PC-9 (cell line): ENCODE measurements at regions not wholly inside any gene's neighbourhood (a gene's known extent, or its start where the extent isn't known, plus 50 kb on each side); places are given as distances from the start of the nearest gene placed in this dataset.

Experiments
- BruUV-seq: library from RNA; stranded (reverse); fragments of 400-500 nt; replicated peaks from 2 replicates; lab custom pipeline; 2021; lab: Mats Ljungman, UMichigan
- CTCF ChIA-PET: fragments of 300-600 bp; sonication (Branson Sonifier 250); formaldehyde crosslinking; loops from one replicate; lab custom pipeline; 2022; ENCODE audit warnings: antibody characterized with exemption; lab: Charles Lee
- POLR2A ChIA-PET: fragments of 300-600 bp; sonication (Branson Sonifier 250); formaldehyde crosslinking; loops from one replicate; lab custom pipeline; 2022; ENCODE audit warnings: antibody characterized with exemption; ENCODE audit not compliant: unreplicated experiment; lab: Charles Lee
- DNase-seq, 2 experiments: peaks; one replicate each; pipeline versions ENCODE4 v3.0.0 to v3.0.0-alpha.2; 2015 to 2022; ENCODE audit warnings: mixed read lengths in 1 of 2
- H2AFZ ChIP-seq: fragments of 200-600 bp; sonication (generic); 2 replicates; pipeline ENCODE4 v1.8.1; 2017; ENCODE audit warnings: antibody characterized with exemption
- H3F3A ChIP-seq: fragments of 200-600 bp; sonication (generic); 2 replicates; pipeline ENCODE4 v1.8.1; 2017; ENCODE audit warnings: antibody characterized with exemption, mild to moderate bottlenecking, low read depth; ENCODE audit not compliant: insufficient read depth
- H3K27ac ChIP-seq: fragments of 200-600 bp; sonication (generic); 2 replicates; pipeline ENCODE4 v1.6.1; 2016; ENCODE audit warnings: mixed run types
- H3K27me3 ChIP-seq: fragments of 200-600 bp; sonication (generic); 2 replicates; pipeline ENCODE4 v1.6.1; 2016; ENCODE audit warnings: low read depth, mixed run types; ENCODE audit not compliant: insufficient read depth
- H3K36me3 ChIP-seq: fragments of 200-600 bp; sonication (generic); 2 replicates; pipeline ENCODE4 v1.6.1; 2016; ENCODE audit warnings: low read depth, mixed run types
- H3K4me1 ChIP-seq: fragments of 200-600 bp; sonication (generic); replicated peaks from 2 replicates; pipeline ENCODE4 v1.6.1; 2016; ENCODE audit warnings: mixed run types; ENCODE audit not compliant: insufficient read depth
- H3K4me2 ChIP-seq: fragments of 200-600 bp; sonication (generic); 2 replicates; pipeline ENCODE4 v1.6.1; 2017; ENCODE audit warnings: mixed run types
- H3K4me3 ChIP-seq: fragments of 200-600 bp; sonication (generic); 2 replicates; pipeline ENCODE4 v1.6.1; 2016; ENCODE audit warnings: mixed run types
- H3K79me2 ChIP-seq: fragments of 200-600 bp; sonication (generic); 2 replicates; pipeline ENCODE4 v1.6.1; 2017; ENCODE audit warnings: low read depth, mixed run types
- H3K9me2 ChIP-seq: fragments of 200-600 bp; sonication (generic); 2 replicates; pipeline ENCODE4 v1.8.1; 2017; ENCODE audit warnings: mild to moderate bottlenecking; ENCODE audit not compliant: insufficient read depth
- H3K9me3 ChIP-seq: fragments of 200-600 bp; sonication (generic); 2 replicates; pipeline ENCODE4 v1.8.1; 2016; ENCODE audit warnings: low read depth; ENCODE audit not compliant: insufficient read depth
- H4K20me1 ChIP-seq: fragments of 200-600 bp; sonication (generic); 2 replicates; pipeline ENCODE4 v1.8.1; 2017; ENCODE audit not compliant: insufficient read depth
- EZH2 ChIP-seq: fragments of 200-600 bp; sonication (generic); IDR thresholded peaks from 2 replicates; pipeline ENCODE4 v1.8.0; 2017; ENCODE audit warnings: antibody characterized with exemption, low read depth
- intact Hi-C: fragments of 100-400 bp; cut with micrococcal nuclease; formaldehyde crosslinking; loops from one replicate; pipeline ENCODE4 v1.10.0; 2022; ENCODE audit not compliant: unreplicated experiment
- TF ChIP-seq, protein P1 (sequence below): fragments of 200-600 bp; sonication (generic); conservative IDR thresholded peaks from 2 replicates; pipeline ENCODE4 v1.6.1; 2017; ENCODE audit warnings: mixed run types, antibody characterized with exemption, mild to moderate bottlenecking, moderate library complexity

DNA sequence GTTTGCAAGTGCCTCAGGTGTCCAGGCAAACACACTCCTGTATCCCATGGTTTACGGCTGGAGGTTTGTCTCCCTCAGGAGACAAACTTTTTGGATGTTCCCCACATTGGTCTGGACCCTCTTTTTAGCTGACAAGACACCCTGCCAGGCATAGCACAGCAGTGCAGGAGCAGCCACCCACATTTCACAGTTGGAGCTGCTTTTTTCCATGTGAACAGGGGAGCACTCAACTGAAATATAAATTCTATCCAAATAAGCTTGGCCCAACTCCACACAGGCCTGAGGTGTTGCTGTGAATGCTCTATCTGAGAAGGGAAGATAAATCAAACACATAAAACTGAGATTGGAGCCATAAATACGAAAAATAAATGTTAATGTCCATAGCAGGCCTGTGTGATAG, 501.3 kb upstream of the IL12A start:
- H3K4me3 ChIP-seq, result no peak overlapping the region
- BruUV-seq, result no TSS peak
- H3F3A ChIP-seq, result no peaks in the 10 kb centered on the region
- no peaks in the 10 kb centered on the region for H3K79me2 ChIP-seq
- H4K20me1 ChIP-seq, result no peaks in the 10 kb centered on the region
- H3K27ac ChIP-seq, result no peak overlapping the region
- no peak overlapping the region for H2AFZ ChIP-seq
- TF ChIP-seq, protein P1, sequence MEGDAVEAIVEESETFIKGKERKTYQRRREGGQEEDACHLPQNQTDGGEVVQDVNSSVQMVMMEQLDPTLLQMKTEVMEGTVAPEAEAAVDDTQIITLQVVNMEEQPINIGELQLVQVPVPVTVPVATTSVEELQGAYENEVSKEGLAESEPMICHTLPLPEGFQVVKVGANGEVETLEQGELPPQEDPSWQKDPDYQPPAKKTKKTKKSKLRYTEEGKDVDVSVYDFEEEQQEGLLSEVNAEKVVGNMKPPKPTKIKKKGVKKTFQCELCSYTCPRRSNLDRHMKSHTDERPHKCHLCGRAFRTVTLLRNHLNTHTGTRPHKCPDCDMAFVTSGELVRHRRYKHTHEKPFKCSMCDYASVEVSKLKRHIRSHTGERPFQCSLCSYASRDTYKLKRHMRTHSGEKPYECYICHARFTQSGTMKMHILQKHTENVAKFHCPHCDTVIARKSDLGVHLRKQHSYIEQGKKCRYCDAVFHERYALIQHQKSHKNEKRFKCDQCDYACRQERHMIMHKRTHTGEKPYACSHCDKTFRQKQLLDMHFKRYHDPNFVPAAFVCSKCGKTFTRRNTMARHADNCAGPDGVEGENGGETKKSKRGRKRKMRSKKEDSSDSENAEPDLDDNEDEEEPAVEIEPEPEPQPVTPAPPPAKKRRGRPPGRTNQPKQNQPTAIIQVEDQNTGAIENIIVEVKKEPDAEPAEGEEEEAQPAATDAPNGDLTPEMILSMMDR, result no peak
- TF ChIP-seq EZH2, result no peak
- no peaks in the 10 kb centered on the region for H3K4me1 ChIP-seq
- POLR2A ChIA-PET, result no interaction called here
- H3K27me3 ChIP-seq, result no peaks in the 10 kb centered on the region
- H3K4me2 ChIP-seq, result no peak overlapping the region
- H3K36me3 ChIP-seq, result no peaks in the 10 kb centered on the region
- H3K9me2 ChIP-seq, result no peaks in the 10 kb centered on the region
- CTCF ChIA-PET, result no interaction called here
- H3K9me3 ChIP-seq, result peaks cover 10% of the 10 kb centered on the region; the same call in 1 of the 2 replicates
- no peak for DNase-seq
- intact Hi-C loops, result loop anchor here (10.0 kb wide), 1 partner anchor 223 kb away; no protein-coding TSS in a partner anchor

DNA sequence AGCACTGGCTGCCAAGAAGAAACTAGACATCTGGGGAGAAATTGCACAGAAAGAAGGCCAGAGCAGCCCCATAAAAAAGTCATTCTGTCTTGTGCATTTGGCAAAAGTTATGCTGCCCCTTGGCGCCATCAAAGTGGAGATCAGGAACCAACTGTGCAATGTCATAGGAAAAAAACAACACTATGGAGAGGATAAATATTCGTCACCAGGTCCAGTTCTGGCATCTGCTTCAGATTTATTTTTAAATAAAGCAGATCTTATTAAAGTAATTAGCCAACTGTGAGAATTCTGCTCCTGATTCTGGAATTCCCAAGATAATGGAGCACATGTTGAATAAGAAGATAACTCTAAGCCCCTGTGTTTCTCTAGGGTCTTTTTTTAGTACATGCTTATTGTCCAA, 500.0 kb upstream of the IL12A start:
- Histone ChIP-seq H4K20me1 (no peaks in the 10 kb centered on the region), H3K27ac (no peak overlapping the region), H3K4me3 (no peak overlapping the region), H2AFZ (no peak overlapping the region), H3K4me2 (no peak overlapping the region), H3K27me3 (no peaks in the 10 kb centered on the region), H3K9me2 (no peaks in the 10 kb centered on the region), H3K9me3 (peaks cover 10% of the 10 kb centered on the region; the same call in 1 of the 2 replicates), H3F3A (no peaks in the 10 kb centered on the region), H3K79me2 (no peaks in the 10 kb centered on the region), H3K36me3 (no peaks in the 10 kb centered on the region), H3K4me1 (no peaks in the 10 kb centered on the region)
- ChIA-PET CTCF (no interaction called here), POLR2A (no interaction called here)
- intact Hi-C loops, result loop anchor here (10.0 kb wide), 1 partner anchor 224 kb away; no protein-coding TSS in a partner anchor
- no peak for DNase-seq
- TF ChIP-seq, protein P1, result no peak
- no peak for TF ChIP-seq EZH2
- no TSS peak for BruUV-seq

DNA sequence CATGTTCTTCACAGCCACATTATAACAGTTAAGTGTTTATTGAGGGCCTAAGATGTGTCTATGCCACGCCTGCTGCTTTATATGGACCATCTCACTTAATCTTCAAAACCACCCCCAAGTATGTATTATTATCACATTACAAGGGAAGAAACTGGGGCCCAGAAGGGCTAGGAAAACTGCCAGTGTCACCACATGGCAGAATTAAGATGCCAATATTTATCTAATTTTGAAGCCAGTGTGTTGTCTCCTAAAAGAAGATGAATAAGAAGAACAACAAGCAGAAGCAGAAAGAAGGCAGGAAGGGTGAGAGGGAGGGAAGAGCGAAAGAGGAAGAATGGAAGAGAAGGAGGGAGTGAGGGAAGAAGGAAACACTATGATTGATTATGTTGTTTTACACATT, 491.3 kb upstream of the IL12A start:
- no peak for DNase-seq
- no peaks in the 10 kb centered on the region for H3F3A ChIP-seq
- no peaks in the 10 kb centered on the region for H3K9me3 ChIP-seq
- H3K27me3 ChIP-seq, result no peaks in the 10 kb centered on the region
- no peaks in the 10 kb centered on the region for H4K20me1 ChIP-seq
- intact Hi-C loops, result no loop called here
- H3K4me1 ChIP-seq, result no peaks in the 10 kb centered on the region
- TF ChIP-seq, protein P1, result no peak
- no peak for TF ChIP-seq EZH2
- H3K79me2 ChIP-seq, result no peaks in the 10 kb centered on the region
- CTCF ChIA-PET, result no interaction called here
- H3K36me3 ChIP-seq, result no peaks in the 10 kb centered on the region
- POLR2A ChIA-PET, result interaction anchor here (0.6 kb wide), 1 partner anchor 230 kb away, joined by 3 read pairs; no protein-coding TSS in a partner anchor
- no peaks in the 10 kb centered on the region for H3K9me2 ChIP-seq
- BruUV-seq, result no TSS peak
- no peak overlapping the region for H2AFZ ChIP-seq
- no peak overlapping the region for H3K27ac ChIP-seq
- H3K4me2 ChIP-seq, result no peak overlapping the region
- H3K4me3 ChIP-seq, result no peak overlapping the region
